CD4-positive, alpha-beta T cell treated with Interferon gamma for 1 hour (primary cell): ENCODE measurements at regions not wholly inside any gene's neighbourhood (a gene's known extent, or its start where the extent isn't known, plus 50 kb on each side); places are given as distances from the start of the nearest gene placed in this dataset.

ENCODE experiments used
- DNase-seq: peaks from one replicate; pipeline ENCODE4 v3.0.0-alpha.2; 2020

GRCh38 chr12:43294916-43295315 is 257.1 kb downstream of the ADAMTS20 start:
- no peak for DNase-seq

GRCh38 chr12:43294147-43294546 is 257.9 kb downstream of the ADAMTS20 start:
- no peak for DNase-seq

GRCh38 chr12:43293396-43293795 is 258.6 kb downstream of the ADAMTS20 start:
- DNase-seq = no peak

- DNase-seq = no peak
These were observed 259.3 kb downstream of the ADAMTS20 start for GRCh38 chr12:43292699-43293098.

DNA sequence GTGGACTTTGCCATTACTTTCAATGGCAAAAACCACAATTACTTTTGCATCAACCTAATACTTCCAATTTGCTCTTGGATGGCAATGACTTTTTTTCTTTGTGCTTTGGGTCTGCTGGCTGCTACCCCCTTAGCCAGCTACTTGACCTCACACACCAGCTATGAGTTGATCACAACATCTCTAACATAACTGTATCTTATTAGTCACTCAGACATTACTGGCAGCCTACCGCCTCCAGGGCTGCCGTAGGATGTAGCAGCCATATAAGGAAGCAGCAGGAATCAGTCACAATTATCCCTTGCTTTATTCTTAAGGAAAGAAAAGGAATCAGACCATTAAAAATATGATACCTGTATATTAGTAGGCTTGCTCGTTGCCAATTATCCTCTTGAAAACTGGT is 260.5 kb downstream of the ADAMTS20 start:
- DNase-seq = no peak

DNA sequence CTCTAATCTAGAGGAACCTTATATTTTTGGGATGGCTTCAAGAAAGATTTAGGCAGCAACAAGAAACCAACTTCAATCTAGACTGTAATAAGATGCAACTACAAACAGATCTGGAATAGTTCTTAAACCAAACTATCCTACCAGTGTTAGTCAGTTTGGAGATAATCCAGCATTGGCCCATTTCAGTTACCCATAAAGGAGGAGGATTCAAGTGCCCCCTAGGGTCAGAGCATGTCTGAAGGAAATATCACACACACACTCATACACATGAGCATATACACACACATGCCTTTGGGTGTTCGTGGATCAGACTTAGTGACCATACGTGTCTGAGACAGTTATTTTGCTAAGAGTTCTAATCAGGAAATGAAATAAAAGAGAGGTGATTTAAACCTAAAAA is 261.2 kb downstream of the ADAMTS20 start:
- no peak for DNase-seq

- no peak for DNase-seq
These were observed 262.6 kb downstream of the ADAMTS20 start for GRCh38 chr12:43289426-43289801.

- DNase-seq = no peak
These were observed 263.2 kb downstream of the ADAMTS20 start for GRCh38 chr12:43288671-43289425.

DNA sequence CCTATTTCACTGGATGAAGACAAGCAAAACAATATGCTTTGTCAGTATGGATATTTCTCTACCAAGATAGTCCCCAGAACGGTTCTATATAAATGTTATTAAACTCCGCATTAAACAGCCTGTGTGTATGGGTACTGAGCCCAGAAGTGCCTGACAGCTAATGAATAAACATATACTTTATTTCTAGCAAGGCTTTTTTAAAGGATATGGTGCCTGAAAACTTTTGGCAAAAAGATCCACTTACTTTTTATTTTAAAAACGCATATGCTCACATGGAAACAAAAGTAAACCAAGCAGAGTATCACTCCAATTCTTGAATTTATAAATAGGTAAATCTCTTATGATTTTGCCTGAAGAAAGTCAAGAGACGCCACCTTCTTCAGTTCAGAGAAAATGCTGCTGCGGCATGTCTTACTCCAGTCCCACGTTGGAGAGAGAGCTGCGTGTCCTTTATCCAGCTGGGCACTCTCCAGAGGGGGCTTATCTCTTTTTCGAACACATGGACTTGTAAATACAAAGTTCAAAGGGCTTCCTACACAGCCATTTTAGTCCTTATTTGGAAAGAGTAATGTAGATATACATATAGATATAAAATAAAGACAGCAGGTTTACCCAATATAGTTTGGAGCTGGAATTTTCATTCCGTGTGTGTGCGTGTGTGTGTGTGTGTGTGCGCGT is 264.2 kb downstream of the ADAMTS20 start:
- DNase-seq = no peak

DNA sequence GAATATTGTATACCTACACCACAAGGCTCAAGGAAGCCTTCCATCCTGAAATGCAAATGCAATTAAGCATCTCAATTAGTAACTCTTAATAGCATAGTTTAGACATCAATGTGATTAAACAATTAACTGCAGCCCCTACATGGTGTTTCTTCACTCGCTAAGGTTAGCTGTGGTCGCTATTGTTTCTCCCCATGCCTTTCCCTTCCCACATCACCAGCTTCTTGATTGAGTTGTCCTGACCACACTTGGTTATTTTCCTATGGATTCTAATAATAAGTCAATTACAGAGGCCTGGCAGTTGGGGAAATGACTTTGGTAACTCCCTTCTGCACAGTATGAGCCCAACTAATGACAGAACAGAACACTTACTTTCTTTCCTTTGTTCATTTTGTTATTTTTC is 265.0 kb downstream of the ADAMTS20 start:
- DNase-seq = no peak

DNA sequence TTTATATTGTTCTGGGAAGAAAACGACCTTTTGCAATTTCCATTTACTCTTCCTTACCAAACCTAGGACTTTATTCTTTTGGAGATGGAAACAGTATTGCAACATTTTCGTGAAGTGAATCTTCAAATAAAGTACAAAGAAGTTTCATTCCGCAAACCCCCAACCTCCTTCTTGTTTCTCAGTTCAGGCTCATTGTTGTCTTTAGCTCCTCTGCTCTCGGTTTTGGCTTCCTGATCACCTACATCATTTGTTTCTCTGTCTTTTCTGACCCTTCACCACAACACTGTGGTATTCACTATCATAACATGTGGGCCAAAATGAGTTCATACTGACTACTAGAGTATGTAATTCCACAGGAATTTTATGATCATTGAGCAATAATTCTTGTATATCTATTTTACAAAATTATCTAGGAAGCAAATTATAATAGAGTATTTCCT is 266.8 kb downstream of the ADAMTS20 start:
- DNase-seq = no peak

DNA sequence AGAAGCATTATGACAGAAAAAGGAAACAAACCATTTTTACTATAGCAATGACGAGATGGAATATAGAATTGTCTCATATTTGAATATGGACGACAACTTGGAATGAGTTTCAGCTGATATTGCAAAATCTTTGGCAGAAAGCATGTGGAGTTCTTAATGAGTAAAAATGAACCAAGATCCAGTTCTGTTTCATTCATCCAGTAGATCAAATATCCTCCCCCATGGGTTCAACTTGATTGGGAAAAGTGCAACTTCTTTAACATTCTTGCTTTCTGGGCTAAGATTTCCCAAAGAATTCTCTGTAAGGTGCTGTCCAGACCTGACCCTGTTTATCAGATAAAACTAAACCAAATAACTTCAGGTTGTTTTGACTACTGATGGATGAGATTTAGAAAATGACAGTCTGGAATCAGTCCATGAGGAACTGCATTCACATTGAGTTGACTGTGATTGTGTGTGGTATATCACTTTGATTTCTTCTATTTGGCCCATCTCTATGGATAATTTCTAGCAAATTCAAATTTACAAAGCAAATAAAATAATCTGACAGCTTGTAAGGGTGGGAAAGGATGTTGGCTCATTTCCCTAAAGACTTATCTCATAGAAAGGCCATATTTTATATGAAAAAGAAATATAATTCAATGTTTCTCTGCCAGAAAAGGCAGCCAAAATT is 267.4 kb downstream of the ADAMTS20 start:
- DNase-seq = no peak

GRCh38 chr12:43283206-43283605 is 268.8 kb downstream of the ADAMTS20 start:
- DNase-seq = no peak

DNA sequence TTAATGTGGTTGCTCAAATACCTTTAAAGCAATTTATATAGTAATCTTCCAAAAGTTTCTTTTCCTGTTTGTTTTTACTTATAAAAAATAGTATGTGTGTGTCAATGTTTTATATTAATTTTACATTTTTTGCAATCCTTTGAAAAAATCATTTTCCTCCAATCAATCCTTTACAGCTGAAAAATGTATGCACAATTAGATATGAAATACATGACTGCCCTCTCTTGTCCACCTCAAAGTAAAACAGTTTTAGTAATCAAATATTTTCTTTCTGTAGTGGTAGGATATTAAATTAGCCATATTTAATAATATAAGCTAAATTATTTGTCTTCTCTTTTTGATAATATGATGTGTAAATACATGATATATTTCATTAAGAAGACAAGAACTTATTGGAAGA is 269.9 kb downstream of the ADAMTS20 start:
- DNase-seq = no peak

DNA sequence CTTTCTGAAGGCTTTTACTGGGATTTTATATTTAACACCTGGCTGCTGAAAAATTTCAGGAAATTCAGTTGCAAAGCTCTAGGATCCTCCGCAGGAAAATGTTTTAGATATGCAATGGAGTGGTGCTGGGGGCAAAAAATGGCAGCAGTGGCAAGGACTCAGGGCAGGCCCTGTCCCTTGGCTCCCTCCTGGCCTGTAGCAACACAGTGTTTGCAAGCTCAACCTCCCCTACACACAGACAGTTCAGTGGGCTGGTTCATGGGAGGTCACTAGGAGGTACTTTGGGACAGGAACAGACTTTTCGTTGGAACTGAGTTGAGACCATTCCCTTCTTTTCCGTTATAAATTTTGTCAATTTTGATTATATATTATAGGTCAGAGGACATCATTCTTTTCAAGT is 270.4 kb downstream of the ADAMTS20 start:
- no peak for DNase-seq

DNA sequence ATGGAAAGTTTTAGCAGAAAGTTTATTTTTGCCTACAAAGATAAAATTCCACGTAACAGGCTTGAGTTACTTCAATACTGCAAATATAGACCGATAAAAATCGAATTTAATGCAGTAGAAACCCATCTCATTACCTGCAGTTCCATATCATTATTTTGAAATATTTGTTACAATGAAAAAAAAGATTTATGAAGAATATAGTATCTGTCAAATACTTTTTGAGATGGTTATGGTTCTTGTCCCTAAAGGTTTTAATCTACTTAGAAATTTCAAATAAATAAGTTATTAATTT is 273.5 kb downstream of the ADAMTS20 start:
- DNase-seq = no peak

GRCh38 chr12:43277651-43278540 is 274.1 kb downstream of the ADAMTS20 start:
- DNase-seq = no peak

DNA sequence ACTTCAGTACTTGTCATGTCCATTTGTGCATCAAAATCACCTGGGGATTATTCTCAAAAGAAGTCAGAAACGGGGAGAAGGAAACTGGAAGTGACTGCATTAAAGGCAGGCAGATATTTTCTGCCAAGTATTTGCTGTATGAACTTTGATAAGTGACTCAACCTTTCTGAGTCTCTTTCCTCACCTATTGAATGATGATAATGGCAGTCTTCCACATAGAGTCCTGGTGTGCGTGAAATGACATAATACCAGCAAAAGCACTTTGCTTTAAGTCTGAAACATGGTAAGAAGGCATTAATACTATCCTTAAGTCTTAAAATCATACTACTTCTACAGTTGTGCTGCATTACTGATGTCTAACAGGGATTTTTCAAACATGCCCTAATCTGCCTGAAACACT is 278.5 kb downstream of the ADAMTS20 start:
- no peak for DNase-seq

GRCh38 chr12:43271659-43272058 is 280.3 kb downstream of the ADAMTS20 start:
- no peak for DNase-seq

DNA sequence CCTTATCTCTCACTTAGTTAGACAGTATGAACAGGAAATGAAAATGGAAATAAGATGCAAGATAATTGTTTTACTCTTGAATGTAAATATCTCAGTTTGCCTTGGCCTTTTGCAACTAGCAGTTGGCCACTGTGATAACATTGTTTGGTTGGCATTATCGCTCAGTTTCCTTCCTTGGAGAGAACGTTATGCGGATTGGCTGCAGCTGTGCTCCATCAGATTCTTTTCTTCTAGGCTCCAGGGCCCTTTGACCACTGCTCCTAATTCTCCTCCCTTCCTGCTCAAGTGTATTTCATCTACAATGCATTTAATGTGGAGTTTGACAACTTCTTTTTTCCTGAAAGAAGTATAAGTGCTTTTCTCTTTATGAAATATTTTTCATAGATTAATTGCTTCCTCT is 284.2 kb downstream of the ADAMTS20 start:
- no peak for DNase-seq

- DNase-seq = no peak
These were observed 290.3 kb downstream of the ADAMTS20 start for GRCh38 chr12:43261701-43262100.

- DNase-seq = no peak
These were observed 296.4 kb downstream of the ADAMTS20 start for GRCh38 chr12:43255522-43256111.

GRCh38 chr12:43252585-43252984 is 299.4 kb downstream of the ADAMTS20 start:
- no peak for DNase-seq
